ENCODE measurements at regions not wholly inside any gene's neighbourhood (a gene's known extent, or its start where the extent isn't known, plus 50 kb on each side); places are given as distances from the start of the nearest gene placed in this dataset.

DNA sequence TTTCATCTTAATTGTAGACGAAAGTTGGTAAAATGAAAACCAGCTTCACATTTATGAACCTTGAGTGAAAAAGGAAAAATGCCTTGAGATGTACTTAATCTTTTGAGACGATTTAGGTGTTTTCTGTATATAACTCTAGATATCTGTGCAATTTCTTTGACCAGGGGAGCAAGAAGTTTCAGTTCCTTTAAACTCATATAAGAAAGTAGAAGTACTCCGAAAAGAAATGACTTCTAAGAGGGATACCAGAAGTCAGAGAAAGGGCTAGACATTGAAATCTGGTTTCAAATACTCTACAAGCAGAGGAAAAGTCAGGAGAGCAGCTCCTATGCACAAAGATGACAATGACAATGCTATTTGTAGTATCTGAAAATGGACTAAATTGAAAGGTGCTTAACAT is 303.7 kb downstream of the BAMBI start (continued):
- TF ChIP-seq EZH2phosphoT487 (IDR thresholded peaks at IDR 0.05; ENCODE audit: unreplicated experiment) (no peak), CREB1 (CRISPR knock-in tag; IDR thresholded peaks at IDR 0.05; ENCODE audit: low read depth) (no peak), POLR2AphosphoS5 (IDR thresholded peaks at IDR 0.05; ENCODE audit: low read depth) (no peak), REST (IDR thresholded peaks at IDR 0.05; ENCODE audit: unreplicated experiment) (no peak), EZH2 (IDR thresholded peaks at IDR 0.05; ENCODE audit: low read depth, unreplicated experiment) (no peak), JUNB (IDR thresholded peaks at IDR 0.05; ENCODE audit: unreplicated experiment) (no peak)

DNA sequence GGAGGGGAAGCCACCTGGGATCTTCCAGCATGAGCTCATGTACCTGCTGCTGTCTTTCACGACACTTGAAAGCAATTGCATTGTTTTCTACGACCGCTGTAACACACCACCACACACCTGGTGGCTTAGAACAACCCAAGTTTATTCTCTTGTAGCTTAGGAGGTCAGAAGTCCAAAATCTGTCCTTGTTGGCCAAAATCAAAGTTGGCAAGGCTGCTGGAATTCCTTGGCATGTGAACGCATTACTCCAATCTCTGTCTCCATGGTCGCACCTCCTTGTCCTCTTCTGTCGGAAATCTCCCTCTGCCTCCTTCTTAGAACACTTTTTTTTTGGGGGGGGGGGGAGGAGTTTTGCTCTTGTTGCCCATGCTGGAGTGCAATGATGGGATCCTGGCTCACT is 305.7 kb downstream of the BAMBI start:
- H3K4me1 ChIP-seq (ENCODE audit: insufficient read depth), result no peaks in the 10 kb centered on the region
- no peak overlapping the region for H3K4me3 Mint-ChIP-seq
- H3K36me3 ChIP-seq (ENCODE audit: insufficient read depth), result no peaks in the 10 kb centered on the region
- no peak for ATAC-seq
- no peaks in the 10 kb centered on the region for H3K27me3 ChIP-seq (ENCODE audit: insufficient read depth)
- no peaks in the 10 kb centered on the region for H3K79me2 ChIP-seq (replicated peaks; ENCODE audit: insufficient read depth)
- H3K27ac ChIP-seq (ENCODE audit: low read depth), result no peak overlapping the region
- H4K20me1 ChIP-seq (replicated peaks; ENCODE audit: insufficient read depth), result no peaks in the 10 kb centered on the region
- no peaks in the 10 kb centered on the region for H3K36me3 Mint-ChIP-seq (ENCODE audit: low read depth)
- H2AFZ ChIP-seq, result no peak overlapping the region
- no peak overlapping the region for H3K27ac Mint-ChIP-seq
- peaks cover 4% of the 10 kb centered on the region for H3K4me1 Mint-ChIP-seq
- no peak overlapping the region for H3K4me3 ChIP-seq
- H3K27me3 Mint-ChIP-seq (ENCODE audit: insufficient read depth, low read depth, poor library complexity), result peaks cover 2% of the 10 kb centered on the region
- no peaks in the 10 kb centered on the region for H3F3A ChIP-seq (replicated peaks; ENCODE audit: low read depth)
- peaks cover 6% of the 10 kb centered on the region; the same call in 1 of the 2 replicates for H3K9me2 ChIP-seq (ENCODE audit: insufficient read depth)
- H3K9me3 Mint-ChIP-seq, result no peaks in the 10 kb centered on the region
- H3K4me2 ChIP-seq, result no peak overlapping the region
- DNase-seq (ENCODE audit: low spot score), result no peak
- TF ChIP-seq ZNF462 (CRISPR knock-in tag; IDR thresholded peaks at IDR 0.05) (no peak), REST (IDR thresholded peaks at IDR 0.05; ENCODE audit: unreplicated experiment) (no peak), EZH2 (IDR thresholded peaks at IDR 0.05; ENCODE audit: low read depth, unreplicated experiment) (no peak), ZNF331 (CRISPR knock-in tag; IDR thresholded peaks at IDR 0.05; ENCODE audit: low read depth) (no peak), NANOG (IDR thresholded peaks at IDR 0.05; ENCODE audit: borderline replicate concordance) (no peak), EZH2phosphoT487 (IDR thresholded peaks at IDR 0.05; ENCODE audit: unreplicated experiment) (no peak), ZNF114 (CRISPR knock-in tag; IDR thresholded peaks at IDR 0.05) (no peak), POLR2AphosphoS5 (IDR thresholded peaks at IDR 0.05; ENCODE audit: low read depth) (no peak), STAT1 (IDR thresholded peaks at IDR 0.05; ENCODE audit: unreplicated experiment) (no peak), CREB1 (CRISPR knock-in tag; IDR thresholded peaks at IDR 0.05; ENCODE audit: low read depth) (no peak)

Measured in GM23338 (cell line).